ENCODE measurements at regions not wholly inside any gene's neighbourhood (a gene's known extent, or its start where the extent isn't known, plus 50 kb on each side); places are given as distances from the start of the nearest gene placed in this dataset.

DNA sequence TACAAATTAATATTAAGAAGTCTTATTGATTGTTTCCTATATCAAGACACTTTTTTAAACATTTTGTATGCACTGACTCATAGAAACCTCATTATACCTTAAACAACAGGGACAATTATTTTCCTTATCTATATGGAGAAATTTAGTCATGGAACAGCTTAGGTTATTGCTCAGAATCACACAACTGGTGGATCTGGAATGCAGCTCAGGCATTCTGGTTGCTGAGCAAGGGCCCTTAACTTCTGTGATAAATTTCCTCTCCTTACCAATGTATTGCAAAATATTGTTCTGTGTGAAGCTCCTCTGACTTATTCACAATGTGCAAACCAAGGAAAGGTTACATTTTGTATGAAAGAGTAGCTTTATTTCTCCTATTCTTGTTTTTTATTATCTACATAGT lies 817.8 kb downstream of the LRFN5 start:
- TF ChIP-seq CTCF (IDR thresholded peaks at IDR 0.05 in 8 of 11, conservative IDR thresholded peaks at IDR 0.05 in 3 of 11): no peak
- no peak for TF ChIP-seq POLR2A (IDR thresholded peaks at IDR 0.05)

Data from spleen (tissue), 7 donors.